ENCODE measurements at regions not wholly inside any gene's neighbourhood (a gene's known extent, or its start where the extent isn't known, plus 50 kb on each side); places are given as distances from the start of the nearest gene placed in this dataset.
"Not testable (repeated sequence)": the region's sequence is repeated elsewhere in the genome, so short reads cannot be mapped to it uniquely, and the experiment has no call there.

- not testable (repeated sequence) for DNase-seq (ENCODE audit: low read depth)
Measured at GRCh38 chr9:66830777-66831497, 69.6 kb upstream of the ZNF658 start.

- DNase-seq (ENCODE audit: low read depth), result not testable (repeated sequence)
Measured at GRCh38 chr9:66832222-66832621, 68.3 kb upstream of the ZNF658 start.

- not testable (repeated sequence) for DNase-seq (ENCODE audit: low read depth)
Measured at GRCh38 chr9:66837242-66837937, 63.1 kb upstream of the ZNF658 start.

Measured in HT1080 (cell line).